A549 (cell line): ENCODE measurements at regions not wholly inside any gene's neighbourhood (a gene's known extent, or its start where the extent isn't known, plus 50 kb on each side); places are given as distances from the start of the nearest gene placed in this dataset.
"Not testable (repeated sequence)": the region's sequence is repeated elsewhere in the genome, so short reads cannot be mapped to it uniquely, and the experiment has no call there.

ENCODE experiments used
- ATAC-seq, 2 experiments: fragments of 200-7000 bp in 1 of 2; fragments of >200 bp in 1 of 2; cut with Nextera tagmentation in 1 of 2; cut with Tn5 transposase in 1 of 2; 3 replicates each; pipeline versions ENCODE4 v1.8.0 to v1.9.1; 2018 to 2020; ENCODE audit warnings: mild to moderate bottlenecking in 1 of 2, moderate library complexity in 1 of 2
- CTCF ChIA-PET: fragments of 300-600 bp; sonication (Branson Sonifier 250); formaldehyde crosslinking; extraction: SDS; loops from one replicate; lab custom pipeline; 2021; ENCODE audit warnings: antibody characterized with exemption, inconsistent platforms; lab: Yijun Ruan, JAX
- POLR2A ChIA-PET: fragments of 350-600 bp; formaldehyde crosslinking; extraction: SDS; loops from one replicate; lab custom pipeline; 2021; ENCODE audit warnings: antibody characterized with exemption, inconsistent platforms; lab: Yijun Ruan, JAX
- DNase-seq, 2 experiments: peaks; one replicate each; pipeline versions ENCODE4 v3.0.0 to v3.0.0-alpha.2; 2011 to 2016; ENCODE audit warnings: low read depth in 1 of 2, low spot score in 1 of 2
- FAIRE-seq: peaks from 2 replicates; lab custom pipeline; 2011; peaks lifted over from hg19 to GRCh38; lab: Jason Lieb, UNC
- H3K27ac ChIP-seq, 2 experiments: fragments of >200 bp; sonication (Bioruptor Twin); formaldehyde crosslinking; 3 replicates each; pipeline ENCODE4 v1.5.1; 2016 to 2017
- H3K4me1 ChIP-seq: fragments of >200 bp; sonication (Bioruptor Twin); formaldehyde crosslinking; 3 replicates; pipeline ENCODE4 v1.6.1; 2016
- H3K4me2 ChIP-seq: fragments of >200 bp; sonication (Bioruptor Twin); formaldehyde crosslinking; 3 replicates; pipeline ENCODE4 v1.6.1; 2016
- H3K4me3 ChIP-seq: fragments of >200 bp; sonication (Bioruptor Twin); formaldehyde crosslinking; 3 replicates; pipeline ENCODE4 v1.5.1; 2016
- H3K9me3 ChIP-seq: fragments of >200 bp; sonication (Bioruptor Twin); formaldehyde crosslinking; 3 replicates; pipeline ENCODE4 v1.6.1; 2016
- CEBPB ChIP-seq, 2 experiments: fragments of >200 bp in 1 of 2; sonication (Bioruptor Twin) in 1 of 2; formaldehyde crosslinking in 1 of 2; IDR thresholded peaks; 2 replicates each; pipeline ENCODE4 v1.6.1; 2012 to 2016
- CHD2 ChIP-seq: fragments of 150-350 bp; IDR thresholded peaks from 2 replicates; pipeline ENCODE4 v1.6.1; 2014; ENCODE audit warnings: low read length; ENCODE audit not compliant: partially characterized antibody
- CHD4 ChIP-seq: fragments of 200-600 bp; sonication (generic); IDR thresholded peaks from 2 replicates; pipeline ENCODE4 v1.6.1; 2016; ENCODE audit warnings: antibody characterized with exemption, mild to moderate bottlenecking, borderline replicate concordance
- EHF ChIP-seq: fragments of 250-450 bp; sonication (Bioruptor Pico); IDR thresholded peaks from 2 replicates; pipeline ENCODE4 v1.5.0; 2020; ENCODE audit warnings: mild to moderate bottlenecking
- ELK1 ChIP-seq: fragments of 150-350 bp; IDR thresholded peaks from 2 replicates; pipeline ENCODE4 v1.6.1; 2014; ENCODE audit warnings: low read depth, mild to moderate bottlenecking, low read length
- FOSB ChIP-seq: fragments of 250-450 bp; sonication (Bioruptor Pico); IDR thresholded peaks from 2 replicates; pipeline ENCODE4 v1.5.0; 2020; ENCODE audit warnings: mild to moderate bottlenecking, moderate library complexity
- GATA3 ChIP-seq: IDR thresholded peaks from 2 replicates; pipeline ENCODE4 v1.6.1; 2012; ENCODE audit warnings: borderline replicate concordance
- HOXA7 ChIP-seq: fragments of 250-450 bp; sonication (Bioruptor Pico); IDR thresholded peaks from 2 replicates; pipeline ENCODE4 v1.5.0; 2020; ENCODE audit warnings: mild to moderate bottlenecking, moderate library complexity
- KDM1A ChIP-seq: fragments of 200-600 bp; sonication (generic); IDR thresholded peaks from 2 replicates; pipeline ENCODE4 v1.6.1; 2016; ENCODE audit warnings: low read depth, mild to moderate bottlenecking
- KDM5A ChIP-seq: fragments of 200-600 bp; sonication (generic); IDR thresholded peaks from 2 replicates; pipeline ENCODE4 v1.6.1; 2016; ENCODE audit warnings: antibody characterized with exemption, mild to moderate bottlenecking
- MAFK ChIP-seq: fragments of 450-650 bp; IDR thresholded peaks from 2 replicates; pipeline ENCODE4 v1.6.1; 2014; ENCODE audit not compliant: partially characterized antibody
- NFE2L2 ChIP-seq: fragments of 150-350 bp; conservative IDR thresholded peaks from 2 replicates; pipeline ENCODE4 v1.6.1; 2014; ENCODE audit warnings: low read length
- NR3C1 ChIP-seq: fragments of >200 bp; sonication (Bioruptor Twin); formaldehyde crosslinking; IDR thresholded peaks from 3 replicates; pipeline ENCODE4 v1.6.1; 2017
- POLR2AphosphoS2 ChIP-seq: conservative IDR thresholded peaks from 2 replicates; pipeline ENCODE4 v1.6.1; 2012; ENCODE audit warnings: low read length, improper control_type of control experiment, inconsistent platforms
- RCOR1 ChIP-seq: fragments of 150-350 bp; IDR thresholded peaks from 2 replicates; pipeline ENCODE4 v1.6.1; 2014; ENCODE audit warnings: antibody characterized with exemption, low read length, low read depth
- RFX5 ChIP-seq: fragments of 450-650 bp; IDR thresholded peaks from 2 replicates; pipeline ENCODE4 v1.7.1; 2014; ENCODE audit warnings: antibody characterized with exemption, mild to moderate bottlenecking, moderate library complexity
- SMC3 ChIP-seq: fragments of >200 bp; sonication (Bioruptor Twin); formaldehyde crosslinking; IDR thresholded peaks from 3 replicates; pipeline ENCODE4 v1.6.1; 2018; ENCODE audit warnings: inconsistent platforms
- ZFP36 ChIP-seq: fragments of 450-650 bp; IDR thresholded peaks from 2 replicates; pipeline ENCODE4 v1.6.1; 2014; ENCODE audit warnings: borderline replicate concordance; ENCODE audit not compliant: partially characterized antibody
- ZNF302 ChIP-seq: fragments of 250-450 bp; sonication (Bioruptor Pico); IDR thresholded peaks from 2 replicates; pipeline ENCODE4 v1.9.0; 2021; ENCODE audit warnings: inconsistent platforms, mild to moderate bottlenecking, moderate library complexity
- WGBS: methylation state at CpG from one replicate; pipeline ENCODE4 v1.1.6; 2017; ENCODE audit errors: missing lambda C conversion rate; 5-methylcytosine and 5-hydroxymethylcytosine counted together
- TF ChIP-seq, protein P1 (sequence below): fragments of 250-450 bp; sonication (Bioruptor Pico); IDR thresholded peaks from 2 replicates; pipeline ENCODE4 v1.5.0; 2021; ENCODE audit warnings: mild to moderate bottlenecking, moderate library complexity, borderline replicate concordance
- TF ChIP-seq, protein P2 (sequence below): fragments of 250-450 bp; sonication (Bioruptor Pico); IDR thresholded peaks from 2 replicates; pipeline ENCODE4 v1.5.0; 2020; ENCODE audit warnings: low read depth, mild to moderate bottlenecking, moderate library complexity

- WGBS = 64% methylated on average over 4 of the region's 4 CpGs
- DNase-seq = no peak
- Histone ChIP-seq H3K4me3 (no peak overlapping the region), H3K9me3 (no peaks in the 10 kb centered on the region), H3K4me1 (no peaks in the 10 kb centered on the region), H3K27ac (no peak overlapping the region), H3K4me2 (no peak overlapping the region)
- FAIRE-seq = no peak
- ATAC-seq = no peak
- POLR2A ChIA-PET = no interaction called here
- TF ChIP-seq NFE2L2 (no peak), CHD2 (no peak), FOSB (CRISPR knock-in tag) (no peak), SMC3 (no peak), RFX5 (no peak), EHF (CRISPR knock-in tag) (no peak), CHD4 (no peak), GATA3 (no peak), KDM5A (no peak), ELK1 (no peak)
- TF ChIP-seq, protein P1, sequence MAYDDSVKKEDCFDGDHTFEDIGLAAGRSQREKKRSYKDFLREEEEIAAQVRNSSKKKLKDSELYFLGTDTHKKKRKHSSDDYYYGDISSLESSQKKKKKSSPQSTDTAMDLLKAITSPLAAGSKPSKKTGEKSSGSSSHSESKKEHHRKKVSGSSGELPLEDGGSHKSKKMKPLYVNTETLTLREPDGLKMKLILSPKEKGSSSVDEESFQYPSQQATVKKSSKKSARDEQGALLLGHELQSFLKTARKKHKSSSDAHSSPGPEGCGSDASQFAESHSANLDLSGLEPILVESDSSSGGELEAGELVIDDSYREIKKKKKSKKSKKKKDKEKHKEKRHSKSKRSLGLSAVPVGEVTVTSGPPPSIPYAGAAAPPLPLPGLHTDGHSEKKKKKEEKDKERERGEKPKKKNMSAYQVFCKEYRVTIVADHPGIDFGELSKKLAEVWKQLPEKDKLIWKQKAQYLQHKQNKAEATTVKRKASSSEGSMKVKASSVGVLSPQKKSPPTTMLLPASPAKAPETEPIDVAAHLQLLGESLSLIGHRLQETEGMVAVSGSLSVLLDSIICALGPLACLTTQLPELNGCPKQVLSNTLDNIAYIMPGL = no peak
- TF ChIP-seq, protein P2, sequence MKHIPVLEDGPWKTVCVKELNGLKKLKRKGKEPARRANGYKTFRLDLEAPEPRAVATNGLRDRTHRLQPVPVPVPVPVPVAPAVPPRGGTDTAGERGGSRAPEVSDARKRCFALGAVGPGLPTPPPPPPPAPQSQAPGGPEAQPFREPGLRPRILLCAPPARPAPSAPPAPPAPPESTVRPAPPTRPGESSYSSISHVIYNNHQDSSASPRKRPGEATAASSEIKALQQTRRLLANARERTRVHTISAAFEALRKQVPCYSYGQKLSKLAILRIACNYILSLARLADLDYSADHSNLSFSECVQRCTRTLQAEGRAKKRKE = no peak
- TF ChIP-seq, all 56 proteins: peak for 0
- CTCF ChIA-PET = no interaction called here
Measured at GRCh38 chr2:215260097-215260677, 51.7 kb upstream of the ATIC start.

DNA sequence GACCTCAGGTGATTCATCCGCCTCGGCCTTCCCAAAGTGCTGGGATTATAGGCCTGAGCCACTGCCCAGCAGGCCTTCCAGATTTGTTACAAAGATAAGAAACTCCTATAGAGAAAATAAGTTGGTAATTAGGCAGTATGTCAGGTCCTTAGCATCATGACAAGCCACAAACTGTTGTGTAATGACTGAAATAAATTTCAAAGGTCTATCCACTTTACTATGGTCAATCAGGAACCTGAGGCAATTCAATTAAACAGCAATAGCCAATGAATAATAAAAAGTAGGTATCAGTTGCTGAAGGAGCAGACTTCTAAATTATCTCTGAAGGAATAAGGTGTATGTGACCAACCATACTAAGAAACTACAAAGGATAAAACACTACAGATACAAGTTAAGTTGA, 62.4 kb upstream of the ATIC start:
- Histone ChIP-seq H3K4me2 (no peak overlapping the region), H3K27ac (no peak overlapping the region), H3K4me3 (no peak overlapping the region), H3K4me1 (no peaks in the 10 kb centered on the region)
- FAIRE-seq = no peak
- ChIA-PET CTCF (no interaction called here), POLR2A (no interaction called here)
- 47% methylated on average over 2 of the region's 2 CpGs for WGBS
- no peak for TF ChIP-seq KDM5A
- TF ChIP-seq ZFP36 = no peak
- TF ChIP-seq CEBPB (IDR thresholded peaks at IDR 0.05) = no peak
- TF ChIP-seq GATA3 = no peak
- TF ChIP-seq, all 56 proteins: peak for 0
- ATAC-seq = no peak
- no peak for DNase-seq
- H3K9me3 ChIP-seq = no peaks in the 10 kb centered on the region

DNA sequence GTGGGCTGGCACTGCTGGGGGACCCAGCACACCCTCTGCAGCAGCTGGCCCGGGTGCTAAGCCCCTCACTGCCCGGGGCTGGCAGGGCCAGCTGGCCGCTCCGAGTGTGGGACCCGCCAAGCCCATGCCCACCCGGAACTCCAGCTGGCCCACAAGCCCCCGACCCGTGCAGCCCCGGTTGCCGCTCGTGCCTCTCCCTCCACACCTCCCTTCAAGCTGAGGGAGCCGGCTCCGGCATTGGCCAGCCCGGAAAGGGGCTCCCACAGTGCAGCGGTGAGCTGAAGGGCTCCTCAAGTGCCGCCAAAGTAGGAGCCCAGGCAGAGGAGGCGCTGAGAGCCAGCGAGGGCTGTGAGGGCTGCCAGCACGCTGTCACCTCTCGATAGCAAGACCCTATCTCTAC, 65.9 kb upstream of the ATIC start:
- H3K4me1 ChIP-seq, FAIRE-seq, POLR2A ChIA-PET, H3K4me2 ChIP-seq, H3K4me3 ChIP-seq, DNase-seq, H3K9me3 ChIP-seq, H3K27ac ChIP-seq, ATAC-seq: not testable (repeated sequence)
- 70% methylated on average over 14 of the region's 20 CpGs for WGBS
- CTCF ChIA-PET = interaction anchor here (0.6 kb wide), 1 partner anchor 1470 kb away, joined by 3 read pairs; no protein-coding TSS in a partner anchor

DNA sequence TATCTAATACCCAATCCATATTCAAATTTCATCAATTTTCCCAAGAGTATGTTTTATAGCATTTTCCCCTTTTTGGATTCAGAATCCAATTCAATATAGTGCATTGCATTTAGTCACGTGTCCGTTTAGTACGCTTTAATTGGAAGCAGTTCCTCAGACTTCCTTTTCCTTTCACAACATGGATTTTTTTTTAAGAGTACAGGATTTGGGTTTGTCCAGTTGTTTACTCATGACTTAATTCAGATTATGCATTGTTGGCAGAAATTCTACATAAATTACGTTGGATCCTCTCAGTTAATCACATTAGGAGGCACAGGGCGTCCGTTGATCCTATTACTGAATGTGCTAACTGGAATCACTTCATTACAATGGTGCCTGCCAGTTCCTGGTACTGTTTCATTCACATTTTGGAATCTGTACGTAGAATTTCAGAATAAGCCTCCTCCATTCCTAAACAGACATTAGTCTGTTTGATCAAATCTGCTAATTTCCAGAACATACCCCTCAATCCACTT, 70.0 kb upstream of the ATIC start:
- H3K4me3 ChIP-seq = no peak overlapping the region
- H3K9me3 ChIP-seq = no peaks in the 10 kb centered on the region
- ATAC-seq (no peak), FAIRE-seq (no peak), DNase-seq (no peak)
- ChIA-PET CTCF (no interaction called here), POLR2A (no interaction called here)
- TF ChIP-seq RCOR1 (no peak), HOXA7 (CRISPR knock-in tag) (no peak), ZNF302 (CRISPR knock-in tag) (no peak), KDM1A (no peak), NR3C1 (no peak), CEBPB (IDR thresholded peaks at IDR 0.05) (no peak), POLR2AphosphoS2 (no peak), MAFK (peak; percentile 3)
- no peak overlapping the region for H3K27ac ChIP-seq
- H3K4me1 ChIP-seq = peaks cover 5% of the 10 kb centered on the region; the same call in 1 of the 3 replicates
- WGBS = 53% methylated on average over 7 of the region's 7 CpGs
- no peak overlapping the region for H3K4me2 ChIP-seq
